Peyer's patch (tissue), 4 donors: ENCODE measurements at regions not wholly inside any gene's neighbourhood (a gene's known extent, or its start where the extent isn't known, plus 50 kb on each side); places are given as distances from the start of the nearest gene placed in this dataset.
A peak's percentile ranks its signal among the peaks of the same experiment; 100 is the strongest.

Experiments
- DNase-seq, 3 donors: peaks; one replicate each; pipeline ENCODE4 v3.0.0-alpha.2; 2017 to 2019
- H3K27ac ChIP-seq, 4 donors: fragments of 200-600 bp; sonication (generic); one replicate each; pipeline ENCODE4 v1.5.1; 2016 to 2019
- H3K27me3 ChIP-seq, 2 donors: fragments of 200-600 bp; sonication (generic); one replicate each; pipeline ENCODE4 v1.5.1; 2019
- H3K36me3 ChIP-seq, 3 donors: fragments of 200-600 bp; sonication (generic); one replicate each; pipeline ENCODE4 v1.5.1; 2016 to 2019
- H3K4me1 ChIP-seq, 4 donors: fragments of 200-600 bp; sonication (generic); one replicate each; pipeline ENCODE4 v1.5.1; 2016 to 2019
- H3K4me3 ChIP-seq, 4 donors: fragments of 200-600 bp; sonication (generic); 1 replicate in 3 of 4; 2 replicates in 1 of 4; pipeline ENCODE4 v1.5.1; 2016 to 2019; ENCODE audit warnings: mild to moderate bottlenecking in 1 of 4
- H3K9me3 ChIP-seq, 4 donors: fragments of 200-600 bp; sonication (generic); one replicate each; pipeline ENCODE4 v1.5.1; 2016 to 2019; ENCODE audit warnings: mild to moderate bottlenecking in 1 of 4
- POLR2A ChIP-seq, 2 donors: fragments of 450-650 bp; IDR thresholded peaks; one replicate each; pipeline ENCODE4 v1.5.1; 2017; ENCODE audit warnings: antibody characterized with exemption in 2 of 2, mild to moderate bottlenecking in 2 of 2, moderate library complexity in 2 of 2
- TF ChIP-seq, protein P1 (sequence below), 6 experiments: fragments of 450-650 bp in 4 of 6; fragments of 200-600 bp in 2 of 6; sonication (generic) in 1 of 6; IDR thresholded peaks; one replicate each; pipeline ENCODE4 v1.5.1; 2017 to 2019; ENCODE audit warnings: antibody characterized with exemption in 6 of 6, mild to moderate bottlenecking in 3 of 6, moderate library complexity in 1 of 6

DNA sequence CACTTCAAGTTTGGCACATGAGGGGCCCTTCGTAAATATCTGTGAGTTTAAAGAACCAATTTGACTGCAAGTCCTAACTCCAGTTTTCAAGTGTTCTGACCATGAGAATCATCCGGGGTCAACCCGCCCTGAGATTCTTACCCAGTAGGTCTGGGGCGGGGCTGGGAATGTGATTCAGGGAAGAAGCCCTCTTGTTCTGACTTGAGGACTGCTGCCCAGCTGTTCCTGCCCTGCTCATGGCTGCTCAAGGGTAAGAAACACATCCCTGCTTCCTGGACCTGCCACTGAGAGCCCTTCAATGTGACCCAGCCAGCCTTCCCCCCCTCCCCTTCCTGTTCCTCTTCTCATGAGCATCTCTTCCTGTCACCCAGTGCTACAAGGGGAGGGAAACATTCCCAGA lies 92.7 kb upstream of the PGRMC2 start:
- Histone ChIP-seq H3K27ac (no peak overlapping the region), H3K4me3 (no peak overlapping the region), H3K36me3 (no peaks in the 10 kb centered on the region), H3K4me1 (peaks cover 0 to 5% (median 0%) of the 10 kb centered on the region in 4 donors), H3K27me3 (no peaks in the 10 kb centered on the region), H3K9me3 (no peaks in the 10 kb centered on the region)
- TF ChIP-seq, protein P1, sequence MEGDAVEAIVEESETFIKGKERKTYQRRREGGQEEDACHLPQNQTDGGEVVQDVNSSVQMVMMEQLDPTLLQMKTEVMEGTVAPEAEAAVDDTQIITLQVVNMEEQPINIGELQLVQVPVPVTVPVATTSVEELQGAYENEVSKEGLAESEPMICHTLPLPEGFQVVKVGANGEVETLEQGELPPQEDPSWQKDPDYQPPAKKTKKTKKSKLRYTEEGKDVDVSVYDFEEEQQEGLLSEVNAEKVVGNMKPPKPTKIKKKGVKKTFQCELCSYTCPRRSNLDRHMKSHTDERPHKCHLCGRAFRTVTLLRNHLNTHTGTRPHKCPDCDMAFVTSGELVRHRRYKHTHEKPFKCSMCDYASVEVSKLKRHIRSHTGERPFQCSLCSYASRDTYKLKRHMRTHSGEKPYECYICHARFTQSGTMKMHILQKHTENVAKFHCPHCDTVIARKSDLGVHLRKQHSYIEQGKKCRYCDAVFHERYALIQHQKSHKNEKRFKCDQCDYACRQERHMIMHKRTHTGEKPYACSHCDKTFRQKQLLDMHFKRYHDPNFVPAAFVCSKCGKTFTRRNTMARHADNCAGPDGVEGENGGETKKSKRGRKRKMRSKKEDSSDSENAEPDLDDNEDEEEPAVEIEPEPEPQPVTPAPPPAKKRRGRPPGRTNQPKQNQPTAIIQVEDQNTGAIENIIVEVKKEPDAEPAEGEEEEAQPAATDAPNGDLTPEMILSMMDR (IDR thresholded peaks at IDR 0.05), result no peak
- no peak for TF ChIP-seq POLR2A (IDR thresholded peaks at IDR 0.05)
- no peak for DNase-seq

DNA sequence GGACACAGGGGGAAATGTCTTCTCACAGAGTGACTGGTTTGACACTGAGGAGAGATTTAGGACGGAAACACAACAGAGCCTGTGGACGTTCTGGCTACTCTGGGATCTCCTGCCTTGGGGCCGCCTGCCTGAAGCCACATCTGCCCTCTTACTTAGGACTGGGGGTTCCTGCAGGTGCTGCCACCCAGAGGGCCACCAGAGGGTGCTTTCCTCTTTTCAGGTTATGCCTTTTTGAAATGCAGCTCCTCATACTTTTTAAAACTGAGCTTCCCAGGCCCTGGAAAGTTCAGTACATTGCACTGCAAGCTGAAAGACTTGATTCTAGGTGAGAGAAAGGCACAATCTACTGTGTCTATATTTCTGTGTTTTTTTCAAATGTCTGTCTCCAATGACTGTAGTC lies 92.2 kb upstream of the PGRMC2 start:
- no peaks in the 10 kb centered on the region for H3K9me3 ChIP-seq
- TF ChIP-seq, protein P1 (IDR thresholded peaks at IDR 0.05), result peak in 4 of 6 experiments; percentile 20 to 51 (median 41)
- TF ChIP-seq POLR2A (IDR thresholded peaks at IDR 0.05), result no peak
- peaks cover 0 to under 1% (median 0%) of the 10 kb centered on the region in 4 donors for H3K4me1 ChIP-seq
- H3K4me3 ChIP-seq, result no peak overlapping the region
- peak in 1 of 3 donors; percentile 52 for DNase-seq
- no peaks in the 10 kb centered on the region for H3K36me3 ChIP-seq
- no peak overlapping the region for H3K27ac ChIP-seq
- H3K27me3 ChIP-seq, result no peaks in the 10 kb centered on the region

DNA sequence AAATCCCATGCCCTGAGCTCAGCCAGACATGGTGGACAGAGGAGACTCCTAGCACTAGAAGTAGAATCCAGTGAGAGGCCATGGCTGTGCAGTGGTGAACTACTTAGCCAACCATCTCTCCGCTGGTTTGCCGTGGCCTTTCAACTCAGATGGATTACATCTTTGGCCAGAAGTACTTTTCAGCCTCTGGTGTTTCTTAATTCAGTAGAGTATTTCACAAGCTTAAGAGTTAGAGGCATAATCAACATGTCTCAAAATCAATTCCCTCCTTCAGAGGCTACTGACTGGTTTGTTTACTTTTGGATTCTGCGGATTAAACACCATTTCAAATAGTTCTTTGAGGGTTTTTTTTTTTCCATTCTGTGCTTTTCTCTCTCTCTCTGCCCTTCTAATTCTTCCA lies 91.1 kb upstream of the PGRMC2 start:
- no peak for DNase-seq
- no peak overlapping the region for H3K27ac ChIP-seq
- H3K4me1 ChIP-seq, result no peaks in the 10 kb centered on the region
- TF ChIP-seq, protein P1 (IDR thresholded peaks at IDR 0.05), result no peak
- no peak for TF ChIP-seq POLR2A (IDR thresholded peaks at IDR 0.05)
- no peaks in the 10 kb centered on the region for H3K36me3 ChIP-seq
- no peaks in the 10 kb centered on the region for H3K9me3 ChIP-seq
- H3K27me3 ChIP-seq, result no peaks in the 10 kb centered on the region
- H3K4me3 ChIP-seq, result no peak overlapping the region

DNA sequence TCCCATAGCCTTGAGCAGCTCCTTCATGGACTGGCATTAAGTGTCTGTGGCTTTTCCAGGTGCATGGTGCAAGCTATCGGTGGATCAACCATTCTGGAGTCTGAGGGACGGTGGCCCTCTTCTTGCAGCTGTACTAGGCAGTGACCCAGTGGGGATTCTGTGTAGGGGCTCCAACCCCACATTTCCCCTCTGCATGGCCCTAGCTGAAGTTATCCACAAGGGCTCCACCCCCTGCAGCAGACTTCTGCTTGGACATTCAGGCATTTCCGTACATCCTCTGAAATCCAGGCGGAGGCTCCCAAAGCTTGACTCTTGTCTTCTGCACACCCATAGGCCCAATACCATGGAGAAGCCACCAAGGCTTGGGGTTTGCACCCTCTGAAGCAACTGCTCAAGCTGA lies 89.3 kb upstream of the PGRMC2 start:
- no peak overlapping the region for H3K27ac ChIP-seq
- no peak for TF ChIP-seq POLR2A (IDR thresholded peaks at IDR 0.05)
- TF ChIP-seq, protein P1 (IDR thresholded peaks at IDR 0.05), result no peak
- no peaks in the 10 kb centered on the region for H3K27me3 ChIP-seq
- no peaks in the 10 kb centered on the region for H3K36me3 ChIP-seq
- H3K9me3 ChIP-seq, result no peaks in the 10 kb centered on the region
- H3K4me3 ChIP-seq, result no peak overlapping the region
- no peaks in the 10 kb centered on the region for H3K4me1 ChIP-seq
- no peak for DNase-seq

- Histone ChIP-seq H3K9me3 (no peaks in the 10 kb centered on the region), H3K36me3 (no peaks in the 10 kb centered on the region), H3K27ac (no peak overlapping the region), H3K27me3 (no peaks in the 10 kb centered on the region), H3K4me1 (no peaks in the 10 kb centered on the region), H3K4me3 (no peak overlapping the region)
- TF ChIP-seq, protein P1 (IDR thresholded peaks at IDR 0.05), result no peak
- TF ChIP-seq POLR2A (IDR thresholded peaks at IDR 0.05), result no peak
- no peak for DNase-seq
Observed at GRCh38 chr4:128376303-128376702, 88.7 kb upstream of the PGRMC2 start.

DNA sequence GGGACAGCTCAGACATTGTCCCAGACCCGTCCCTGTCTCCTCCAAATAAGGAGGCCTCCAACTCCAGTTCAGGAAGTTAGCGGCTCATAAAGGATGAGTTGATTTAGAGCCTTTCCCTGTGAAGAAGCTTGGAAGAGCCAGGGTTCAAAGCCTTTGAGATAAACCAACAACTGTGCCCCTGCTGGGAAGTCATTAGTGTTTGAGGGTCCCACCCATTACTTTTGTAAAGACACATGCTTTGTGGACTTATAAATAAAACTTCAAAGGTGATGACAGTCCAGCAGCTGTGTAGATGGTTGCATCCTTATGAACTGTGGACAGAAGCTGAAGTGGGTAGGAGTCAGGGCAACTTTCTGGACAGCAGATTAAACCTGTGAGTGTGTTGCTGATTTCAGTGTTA lies 86.0 kb upstream of the PGRMC2 start:
- no peak overlapping the region for H3K4me3 ChIP-seq
- no peaks in the 10 kb centered on the region for H3K4me1 ChIP-seq
- H3K36me3 ChIP-seq, result no peaks in the 10 kb centered on the region
- no peaks in the 10 kb centered on the region for H3K27me3 ChIP-seq
- no peak overlapping the region for H3K27ac ChIP-seq
- TF ChIP-seq, protein P1 (IDR thresholded peaks at IDR 0.05), result no peak
- TF ChIP-seq POLR2A (IDR thresholded peaks at IDR 0.05), result no peak
- no peaks in the 10 kb centered on the region for H3K9me3 ChIP-seq
- DNase-seq, result no peak
